PC-9 (cell line): ENCODE measurements at regions not wholly inside any gene's neighbourhood (a gene's known extent, or its start where the extent isn't known, plus 50 kb on each side); places are given as distances from the start of the nearest gene placed in this dataset.

Experiments
- EZH2 ChIP-seq: fragments of 200-600 bp; sonication (generic); IDR thresholded peaks from 2 replicates; pipeline ENCODE4 v1.8.0; 2017; ENCODE audit warnings: antibody characterized with exemption, low read depth
- TF ChIP-seq, protein P1 (sequence below): fragments of 200-600 bp; sonication (generic); conservative IDR thresholded peaks from 2 replicates; pipeline ENCODE4 v1.6.1; 2017; ENCODE audit warnings: mixed run types, antibody characterized with exemption, mild to moderate bottlenecking, moderate library complexity

DNA sequence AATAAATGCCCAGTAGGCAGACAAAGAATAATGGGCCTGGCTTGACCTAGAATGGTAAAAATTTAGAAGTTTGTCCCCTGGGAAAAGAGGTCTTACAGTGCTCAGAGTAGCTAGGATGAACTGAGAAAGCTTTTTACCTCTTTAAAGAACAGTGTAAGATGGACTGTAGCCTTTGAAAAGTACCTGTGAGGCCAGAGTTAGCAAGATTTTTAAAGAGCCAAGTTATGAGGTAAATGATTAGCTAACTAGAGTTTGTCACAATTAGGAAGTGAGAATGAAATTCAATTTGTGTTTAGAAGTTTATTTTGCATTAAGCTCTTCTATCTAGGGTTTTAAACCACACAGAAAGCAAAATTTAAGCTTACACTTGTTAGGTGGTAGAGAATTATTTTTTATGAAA lies 480.9 kb downstream of the ZIC1 start:
- TF ChIP-seq, protein P1, sequence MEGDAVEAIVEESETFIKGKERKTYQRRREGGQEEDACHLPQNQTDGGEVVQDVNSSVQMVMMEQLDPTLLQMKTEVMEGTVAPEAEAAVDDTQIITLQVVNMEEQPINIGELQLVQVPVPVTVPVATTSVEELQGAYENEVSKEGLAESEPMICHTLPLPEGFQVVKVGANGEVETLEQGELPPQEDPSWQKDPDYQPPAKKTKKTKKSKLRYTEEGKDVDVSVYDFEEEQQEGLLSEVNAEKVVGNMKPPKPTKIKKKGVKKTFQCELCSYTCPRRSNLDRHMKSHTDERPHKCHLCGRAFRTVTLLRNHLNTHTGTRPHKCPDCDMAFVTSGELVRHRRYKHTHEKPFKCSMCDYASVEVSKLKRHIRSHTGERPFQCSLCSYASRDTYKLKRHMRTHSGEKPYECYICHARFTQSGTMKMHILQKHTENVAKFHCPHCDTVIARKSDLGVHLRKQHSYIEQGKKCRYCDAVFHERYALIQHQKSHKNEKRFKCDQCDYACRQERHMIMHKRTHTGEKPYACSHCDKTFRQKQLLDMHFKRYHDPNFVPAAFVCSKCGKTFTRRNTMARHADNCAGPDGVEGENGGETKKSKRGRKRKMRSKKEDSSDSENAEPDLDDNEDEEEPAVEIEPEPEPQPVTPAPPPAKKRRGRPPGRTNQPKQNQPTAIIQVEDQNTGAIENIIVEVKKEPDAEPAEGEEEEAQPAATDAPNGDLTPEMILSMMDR, result no peak
- no peak for TF ChIP-seq EZH2
